H1 (cell line): ENCODE measurements at regions not wholly inside any gene's neighbourhood (a gene's known extent, or its start where the extent isn't known, plus 50 kb on each side); places are given as distances from the start of the nearest gene placed in this dataset.

Experiments
- CTCF ChIA-PET: fragments of 300-600 bp; sonication (Branson Sonifier 250); formaldehyde crosslinking; loops from one replicate; lab custom pipeline; 2021; ENCODE audit not compliant: partially characterized antibody; lab: Charles Lee
- POLR2A ChIA-PET: fragments of 300-600 bp; sonication (Branson Sonifier 250); formaldehyde crosslinking; loops from one replicate; lab custom pipeline; 2021; ENCODE audit warnings: inconsistent platforms; ENCODE audit not compliant: partially characterized antibody; lab: Charles Lee
- DNase-seq, 2 experiments: peaks; one replicate each; pipeline versions ENCODE4 v3.0.0 to v3.0.0-alpha.2; 2010 to 2022; ENCODE audit warnings: low spot score in 2 of 2, low read depth in 1 of 2, mixed read lengths in 1 of 2
- FAIRE-seq: peaks from 2 replicates; lab custom pipeline; 2011; peaks lifted over from hg19 to GRCh38; lab: Jason Lieb, UNC
- H2AFZ ChIP-seq: 2 replicates; pipeline ENCODE4 v1.8.1; 2012; ENCODE audit warnings: low read length, inconsistent platforms
- H2AK5ac ChIP-seq: 2 replicates; pipeline ENCODE4 v1.6.1; 2013; ENCODE audit warnings: low read depth, low read length
- H2BK120ac ChIP-seq: replicated peaks from 2 replicates; pipeline ENCODE3; 2013; ENCODE audit warnings: low read depth, low read length, inconsistent platforms
- H2BK12ac ChIP-seq: 2 replicates; pipeline ENCODE4 v1.6.1; 2013; ENCODE audit warnings: low read depth, low read length
- H2BK15ac ChIP-seq: 2 replicates; pipeline ENCODE4 v1.6.1; 2013; ENCODE audit warnings: low read length
- H2BK20ac ChIP-seq: 2 replicates; pipeline ENCODE4 v1.6.1; 2013; ENCODE audit warnings: low read length
- H2BK5ac ChIP-seq: 2 replicates; pipeline ENCODE4 v1.6.1; 2013; ENCODE audit warnings: low read depth, low read length
- H3K14ac ChIP-seq: 2 replicates; pipeline ENCODE4 v1.6.1; 2013; ENCODE audit warnings: inconsistent platforms; ENCODE audit not compliant: insufficient read length
- H3K18ac ChIP-seq: 2 replicates; pipeline ENCODE4 v1.6.1; 2013; ENCODE audit warnings: low read length; ENCODE audit errors: extremely low read depth
- H3K23ac ChIP-seq: 2 replicates; pipeline ENCODE4 v1.6.1; 2013; ENCODE audit warnings: inconsistent platforms; ENCODE audit not compliant: insufficient read length
- H3K23me2 ChIP-seq: 2 replicates; pipeline ENCODE4 v1.6.1; 2013; ENCODE audit warnings: low read depth, low read length
- H3K27ac ChIP-seq: 2 replicates; pipeline ENCODE4 v1.6.1; 2011; ENCODE audit warnings: low read depth, low read length, inconsistent platforms
- H3K27me3 ChIP-seq, 4 experiments: replicated peaks in 1 of 4; 1 replicate in 1 of 4; 2 replicates in 3 of 4; pipeline versions ENCODE4 v1.6.1 to v1.8.1; 2011 to 2013; ENCODE audit warnings: low read length in 3 of 4, mild to moderate bottlenecking in 3 of 4, inconsistent platforms in 2 of 4, mixed read lengths in 2 of 4, moderate library complexity in 1 of 4; ENCODE audit not compliant: control insufficient read depth in 3 of 4, insufficient read depth in 3 of 4; ENCODE audit errors: extremely low read depth in 1 of 4
- H3K36me3 ChIP-seq, 4 experiments: 2 replicates each; pipeline versions ENCODE4 v1.6.1 to v1.8.1; 2011 to 2013; ENCODE audit warnings: mild to moderate bottlenecking in 4 of 4, low read length in 3 of 4, moderate library complexity in 2 of 4, control low read depth in 1 of 4, inconsistent platforms in 1 of 4; ENCODE audit not compliant: insufficient read depth in 4 of 4, control insufficient read depth in 2 of 4
- H3K4ac ChIP-seq: replicated peaks from 2 replicates; pipeline ENCODE3; 2013; ENCODE audit warnings: low read length, low read depth, mixed read lengths, inconsistent platforms; ENCODE audit not compliant: insufficient read length
- H3K4me1 ChIP-seq, 4 experiments: replicated peaks in 1 of 4; 1 replicate in 1 of 4; 2 replicates in 3 of 4; pipeline versions ENCODE4 v1.6.1 to v1.8.1; 2011 to 2013; ENCODE audit warnings: low read length in 3 of 4, inconsistent platforms in 2 of 4, mixed read lengths in 1 of 4; ENCODE audit not compliant: insufficient read depth in 4 of 4, control insufficient read depth in 3 of 4
- H3K4me2 ChIP-seq, 2 experiments: 2 replicates each; pipeline versions ENCODE4 v1.6.1 to v1.8.1; 2011 to 2013; ENCODE audit warnings: low read depth in 2 of 2, low read length in 2 of 2, control low read depth in 1 of 2, inconsistent platforms in 1 of 2, mild to moderate bottlenecking in 1 of 2; ENCODE audit not compliant: insufficient read depth in 1 of 2
- H3K4me3 ChIP-seq, 4 experiments: fragments of 200-600, 300-600 bp in 1 of 4; sonication (generic), shearing (Covaris generic), sonication (Bioruptor Twin) in 1 of 4; 2 replicates each; pipeline versions ENCODE4 v1.5.1 to v1.8.1; 2011 to 2016; ENCODE audit warnings: low read length in 4 of 4, low read depth in 3 of 4, control low read depth in 2 of 4, inconsistent platforms in 2 of 4, mild to moderate bottlenecking in 2 of 4, mixed read lengths in 1 of 4, moderate library complexity in 1 of 4; ENCODE audit not compliant: insufficient read depth in 2 of 4; ENCODE audit errors: extremely low read depth in 1 of 4
- H3K56ac ChIP-seq: replicated peaks from 2 replicates; pipeline ENCODE3; 2013; ENCODE audit warnings: low read depth, mild to moderate bottlenecking, mixed read lengths, low read length, inconsistent platforms; ENCODE audit not compliant: insufficient read length
- H3K79me1 ChIP-seq: 2 replicates; pipeline ENCODE4 v1.6.1; 2013; ENCODE audit warnings: low read depth, low read length, control low read depth
- H3K79me2 ChIP-seq, 2 experiments: 2 replicates each; pipeline versions ENCODE4 v1.6.1 to v1.8.1; 2012 to 2013; ENCODE audit warnings: low read length in 2 of 2, mild to moderate bottlenecking in 2 of 2, inconsistent platforms in 1 of 2; ENCODE audit not compliant: insufficient read depth in 2 of 2, control insufficient read depth in 1 of 2
- H3K9ac ChIP-seq, 4 experiments: replicated peaks in 1 of 4; 1 replicate in 1 of 4; 2 replicates in 3 of 4; pipeline versions ENCODE4 v1.6.1 to v1.8.1; 2011 to 2013; ENCODE audit warnings: low read depth in 3 of 4, low read length in 3 of 4, control low read depth in 2 of 4, mild to moderate bottlenecking in 2 of 4, moderate library complexity in 2 of 4, inconsistent platforms in 1 of 4; ENCODE audit errors: extremely low read depth in 1 of 4
- H3K9me3 ChIP-seq, 2 experiments: 2 replicates each; pipeline versions ENCODE4 v1.6.1 to v1.8.1; 2012 to 2013; ENCODE audit warnings: mild to moderate bottlenecking in 2 of 2, moderate library complexity in 2 of 2, control low read depth in 1 of 2, inconsistent platforms in 1 of 2, low read depth in 1 of 2, low read length in 1 of 2, mixed read lengths in 1 of 2; ENCODE audit not compliant: insufficient read depth in 2 of 2
- H4K20me1 ChIP-seq, 2 experiments: replicated peaks in 1 of 2; 2 replicates each; pipeline versions ENCODE3 to v1.8.1; 2011 to 2013; ENCODE audit warnings: inconsistent platforms in 2 of 2, low read length in 2 of 2, mild to moderate bottlenecking in 1 of 2; ENCODE audit not compliant: insufficient read depth in 2 of 2, control insufficient read depth in 1 of 2
- H4K5ac ChIP-seq: 2 replicates; pipeline ENCODE4 v1.6.1; 2013; ENCODE audit warnings: low read length, low read depth, mixed read lengths, inconsistent platforms; ENCODE audit not compliant: insufficient read length
- H4K8ac ChIP-seq: 2 replicates; pipeline ENCODE4 v1.8.0; 2013; ENCODE audit warnings: mild to moderate bottlenecking, moderate library complexity, low read length, inconsistent platforms; ENCODE audit not compliant: insufficient read depth; ENCODE audit errors: extremely low read depth
- H4K91ac ChIP-seq: replicated peaks from 2 replicates; pipeline ENCODE3; 2013; ENCODE audit warnings: low read length, mixed read lengths, inconsistent platforms; ENCODE audit not compliant: insufficient read length
- PHF8 ChIP-seq: fragments of 200-600 bp; sonication (generic); conservative IDR thresholded peaks from 2 replicates; pipeline ENCODE4 v1.7.1; 2012; ENCODE audit warnings: low read depth, mild to moderate bottlenecking, inconsistent platforms, low read length, moderate library complexity
- ZNF274 ChIP-seq: IDR thresholded peaks from 2 replicates; pipeline ENCODE4 v1.7.0; 2012; ENCODE audit warnings: low read length, borderline replicate concordance; ENCODE audit errors: extremely low read depth
- TF ChIP-seq, protein P1 (sequence below): IDR thresholded peaks from 2 replicates; pipeline ENCODE4 v1.6.1; 2012; ENCODE audit warnings: low read length, inconsistent platforms

DNA sequence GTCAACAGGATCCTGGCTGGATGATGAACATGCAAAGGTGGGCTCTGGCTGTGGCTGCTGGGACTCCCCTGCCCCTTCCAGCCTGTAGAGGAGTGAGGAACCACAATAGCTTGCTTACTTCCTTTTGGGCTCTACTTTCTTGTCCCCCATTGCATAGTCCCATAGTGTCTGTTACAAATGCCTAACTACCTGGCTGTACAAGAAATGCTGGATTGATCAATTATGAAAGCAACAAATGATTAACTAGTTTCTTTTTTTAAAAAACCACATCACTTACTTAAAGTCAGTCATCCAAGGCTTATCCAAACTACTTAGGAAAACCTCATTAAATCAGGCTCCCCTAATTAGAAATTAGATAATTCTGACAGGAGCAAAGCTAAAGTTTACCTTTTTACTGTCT, 514.1 kb upstream of the PKN2 start:
- FAIRE-seq: no peak

More for the DNA sequence above, 514.1 kb upstream of the PKN2 start:
- H2BK12ac ChIP-seq: no peak overlapping the region
- no peaks in the 10 kb centered on the region for H3K27me3 ChIP-seq
- H3K23ac ChIP-seq: no peak overlapping the region
- H3K36me3 ChIP-seq: no peaks in the 10 kb centered on the region
- H3K14ac ChIP-seq: no peak overlapping the region
- no peak overlapping the region for H2BK5ac ChIP-seq
- CTCF ChIA-PET: interaction anchor here (0.5 to 3.1 kb wide), 3 partner anchors 11 to 101 kb away, joined by 3 to 12 read pairs (median 3); no protein-coding TSS in a partner anchor
- no peak overlapping the region for H3K4ac ChIP-seq
- H2BK20ac ChIP-seq: no peak overlapping the region
- no peaks in the 10 kb centered on the region for H4K20me1 ChIP-seq
- H4K8ac ChIP-seq: no peak overlapping the region
- DNase-seq: no peak
- POLR2A ChIA-PET: no interaction called here
- no peaks in the 10 kb centered on the region for H3K79me1 ChIP-seq
- H3K27ac ChIP-seq: no peak overlapping the region
- no peaks in the 10 kb centered on the region for H3K23me2 ChIP-seq
- H3K9me3 ChIP-seq: no peaks in the 10 kb centered on the region
- no peak overlapping the region for H4K91ac ChIP-seq
- no peak overlapping the region for H2AFZ ChIP-seq
- H3K4me1 ChIP-seq: no peaks in the 10 kb centered on the region
- H2BK15ac ChIP-seq: no peak overlapping the region
- no peak overlapping the region for H3K4me3 ChIP-seq
- no peak overlapping the region for H2AK5ac ChIP-seq
- TF ChIP-seq, protein P1, sequence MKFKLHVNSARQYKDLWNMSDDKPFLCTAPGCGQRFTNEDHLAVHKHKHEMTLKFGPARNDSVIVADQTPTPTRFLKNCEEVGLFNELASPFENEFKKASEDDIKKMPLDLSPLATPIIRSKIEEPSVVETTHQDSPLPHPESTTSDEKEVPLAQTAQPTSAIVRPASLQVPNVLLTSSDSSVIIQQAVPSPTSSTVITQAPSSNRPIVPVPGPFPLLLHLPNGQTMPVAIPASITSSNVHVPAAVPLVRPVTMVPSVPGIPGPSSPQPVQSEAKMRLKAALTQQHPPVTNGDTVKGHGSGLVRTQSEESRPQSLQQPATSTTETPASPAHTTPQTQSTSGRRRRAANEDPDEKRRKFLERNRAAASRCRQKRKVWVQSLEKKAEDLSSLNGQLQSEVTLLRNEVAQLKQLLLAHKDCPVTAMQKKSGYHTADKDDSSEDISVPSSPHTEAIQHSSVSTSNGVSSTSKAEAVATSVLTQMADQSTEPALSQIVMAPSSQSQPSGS: no peak
- TF ChIP-seq PHF8: no peak
- no peak for TF ChIP-seq ZNF274
- TF ChIP-seq, all 59 proteins: peak for 0
- Histone ChIP-seq H3K9ac (no peak overlapping the region), H3K4me2 (no peak overlapping the region), H4K5ac (no peak overlapping the region), H3K18ac (no peak overlapping the region), H3K79me2 (no peaks in the 10 kb centered on the region), H3K56ac (no peak overlapping the region), H2BK120ac (no peak overlapping the region)
